ENCODE measurements at regions not wholly inside any gene's neighbourhood (a gene's known extent, or its start where the extent isn't known, plus 50 kb on each side); places are given as distances from the start of the nearest gene placed in this dataset.

DNA sequence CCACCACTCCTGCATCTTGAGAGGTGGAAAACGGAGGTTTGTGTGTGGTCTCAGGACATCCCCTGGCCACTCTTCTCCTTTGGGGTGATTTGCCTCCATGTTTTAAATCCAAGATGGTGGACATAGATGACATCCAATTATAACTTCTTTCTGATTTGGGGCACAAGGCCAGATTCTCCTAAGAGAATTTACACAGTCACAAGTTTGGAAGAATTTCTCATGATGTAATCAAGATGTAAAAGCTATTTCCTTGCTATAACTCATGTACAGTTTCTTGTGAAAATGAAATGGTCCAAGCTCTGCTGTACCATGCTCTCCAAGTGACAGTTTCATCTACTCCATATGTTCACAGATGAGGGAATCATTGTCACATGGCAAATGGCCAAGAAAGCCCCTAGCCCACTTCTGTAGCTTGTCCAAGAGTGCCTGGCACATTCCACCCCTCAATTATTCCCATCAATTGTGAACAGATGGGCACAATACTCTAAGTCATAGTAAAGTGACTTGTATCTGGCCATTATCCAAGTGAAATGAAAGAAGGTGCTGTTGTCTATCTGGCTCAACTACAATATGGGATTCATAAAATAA, 134.6 kb upstream of the ROPN1 start:
- H3K36me3 ChIP-seq (replicated peaks in 1 of 2; ENCODE audit: control insufficient read depth in 1 of 2, insufficient read depth in 2 of 2, low read length in 2 of 2): no peaks in the 10 kb centered on the region
- DNase-seq (ENCODE audit: low spot score): no peak
- H3K27ac ChIP-seq (ENCODE audit: extremely low read length, insufficient read depth, low read length): no peak overlapping the region
- intact Hi-C loops (cut with micrococcal nuclease; ENCODE audit: unreplicated experiment) (no loop called here), in situ Hi-C loops (cut with HindIII; ENCODE audit: extremely low pct_ligation_motif_present, low pct_unique_long_range_greater_than_20kb) (no loop called here)
- no TSS peak for BruUV-seq (replicated peaks)
- no peak overlapping the region for H2AFZ ChIP-seq (ENCODE audit: low read length)
- ChIA-PET CTCF (ENCODE audit: low intra/inter-chr PET ratio, low total read pairs) (no interaction called here), POLR2A (no interaction called here)
- FAIRE-seq: no peak
- no peak overlapping the region for H3K4me3 ChIP-seq (replicated peaks in 1 of 3; ENCODE audit: insufficient read depth in 1 of 3, low read depth in 2 of 3, low read length in 3 of 3)
- H3K27me3 ChIP-seq (ENCODE audit: control insufficient read depth in 1 of 2, insufficient read depth in 2 of 2, low read length in 2 of 2): no peaks in the 10 kb centered on the region
- no peaks in the 10 kb centered on the region for H3K4me1 ChIP-seq (ENCODE audit: insufficient read depth, low read length)
- H3K79me2 ChIP-seq (ENCODE audit: insufficient read depth, low read length): no peaks in the 10 kb centered on the region
- 5% methylated on average over 1 of the region's 1 CpG for WGBS (ENCODE audit: low lambda C conversion rate)
- H3K9ac ChIP-seq (ENCODE audit: insufficient read depth, low read depth, low read length): no peak overlapping the region
- no peak for TF ChIP-seq ZNF652 (CRISPR knock-in tag; IDR thresholded peaks at IDR 0.05; ENCODE audit: borderline replicate concordance, low read depth)
- no peak for TF ChIP-seq ARID4A (CRISPR knock-in tag; IDR thresholded peaks at IDR 0.05; ENCODE audit: borderline replicate concordance)
- TF ChIP-seq BATF2 (CRISPR knock-in tag; IDR thresholded peaks at IDR 0.05): no peak
- TF ChIP-seq, protein P1, sequence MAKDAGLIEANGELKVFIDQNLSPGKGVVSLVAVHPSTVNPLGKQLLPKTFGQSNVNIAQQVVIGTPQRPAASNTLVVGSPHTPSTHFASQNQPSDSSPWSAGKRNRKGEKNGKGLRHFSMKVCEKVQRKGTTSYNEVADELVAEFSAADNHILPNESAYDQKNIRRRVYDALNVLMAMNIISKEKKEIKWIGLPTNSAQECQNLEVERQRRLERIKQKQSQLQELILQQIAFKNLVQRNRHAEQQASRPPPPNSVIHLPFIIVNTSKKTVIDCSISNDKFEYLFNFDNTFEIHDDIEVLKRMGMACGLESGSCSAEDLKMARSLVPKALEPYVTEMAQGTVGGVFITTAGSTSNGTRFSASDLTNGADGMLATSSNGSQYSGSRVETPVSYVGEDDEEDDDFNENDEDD (CRISPR knock-in tag; IDR thresholded peaks at IDR 0.05; ENCODE audit: borderline replicate concordance): no peak
- no peak for TF ChIP-seq WIZ (CRISPR knock-in tag; IDR thresholded peaks at IDR 0.05)
- TF ChIP-seq ZNF276 (CRISPR knock-in tag; IDR thresholded peaks at IDR 0.05; ENCODE audit: low read depth): no peak
- TF ChIP-seq TRIM24 (CRISPR knock-in tag; IDR thresholded peaks at IDR 0.05): no peak
- no peak for TF ChIP-seq ZNF580 (CRISPR knock-in tag; IDR thresholded peaks at IDR 0.05; ENCODE audit: borderline replicate concordance, low read depth)
- TF ChIP-seq ZNF598 (CRISPR knock-in tag; IDR thresholded peaks at IDR 0.05; ENCODE audit: borderline replicate concordance): no peak
- H3K4me2 ChIP-seq (ENCODE audit: low read depth, low read length): no peak overlapping the region
- ATAC-seq: no peak
- H4K20me1 ChIP-seq (ENCODE audit: insufficient read depth, low read length): no peaks in the 10 kb centered on the region
- H3K9me3 ChIP-seq (ENCODE audit: low read length): no peaks in the 10 kb centered on the region

Measured in HepG2 (cell line).